ENCODE measurements at regions not wholly inside any gene's neighbourhood (a gene's known extent, or its start where the extent isn't known, plus 50 kb on each side); places are given as distances from the start of the nearest gene placed in this dataset.

- H3K9me3 ChIP-seq (ENCODE audit: insufficient read depth, low read depth, low read length), result no peaks in the 10 kb centered on the region
- no peak for TF ChIP-seq EZH2 (IDR thresholded peaks at IDR 0.05; ENCODE audit: insufficient read depth, low read length)
- TF ChIP-seq, protein P1, sequence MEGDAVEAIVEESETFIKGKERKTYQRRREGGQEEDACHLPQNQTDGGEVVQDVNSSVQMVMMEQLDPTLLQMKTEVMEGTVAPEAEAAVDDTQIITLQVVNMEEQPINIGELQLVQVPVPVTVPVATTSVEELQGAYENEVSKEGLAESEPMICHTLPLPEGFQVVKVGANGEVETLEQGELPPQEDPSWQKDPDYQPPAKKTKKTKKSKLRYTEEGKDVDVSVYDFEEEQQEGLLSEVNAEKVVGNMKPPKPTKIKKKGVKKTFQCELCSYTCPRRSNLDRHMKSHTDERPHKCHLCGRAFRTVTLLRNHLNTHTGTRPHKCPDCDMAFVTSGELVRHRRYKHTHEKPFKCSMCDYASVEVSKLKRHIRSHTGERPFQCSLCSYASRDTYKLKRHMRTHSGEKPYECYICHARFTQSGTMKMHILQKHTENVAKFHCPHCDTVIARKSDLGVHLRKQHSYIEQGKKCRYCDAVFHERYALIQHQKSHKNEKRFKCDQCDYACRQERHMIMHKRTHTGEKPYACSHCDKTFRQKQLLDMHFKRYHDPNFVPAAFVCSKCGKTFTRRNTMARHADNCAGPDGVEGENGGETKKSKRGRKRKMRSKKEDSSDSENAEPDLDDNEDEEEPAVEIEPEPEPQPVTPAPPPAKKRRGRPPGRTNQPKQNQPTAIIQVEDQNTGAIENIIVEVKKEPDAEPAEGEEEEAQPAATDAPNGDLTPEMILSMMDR (IDR thresholded peaks at IDR 0.05; ENCODE audit: insufficient read depth, low read depth, low read length), result no peak
- Mint-ChIP-seq H3K4me3 (ENCODE audit: unreplicated experiment) (no peak overlapping the region), H3K9me3 (ENCODE audit: unreplicated experiment) (peaks cover 4% of the 10 kb centered on the region), H3K4me1 (ENCODE audit: low read depth, unreplicated experiment) (no peaks in the 10 kb centered on the region), H3K27me3 (ENCODE audit: low read depth, unreplicated experiment) (peaks cover 52% of the 10 kb centered on the region), H3K36me3 (ENCODE audit: low read depth, unreplicated experiment) (no peaks in the 10 kb centered on the region), H3K27ac (ENCODE audit: unreplicated experiment) (no peak overlapping the region)
- H2AFZ ChIP-seq (ENCODE audit: low read depth, low read length), result no peak overlapping the region
- H4K20me1 ChIP-seq (ENCODE audit: insufficient read depth, low read length), result no peaks in the 10 kb centered on the region
- no peaks in the 10 kb centered on the region for H3K36me3 ChIP-seq (ENCODE audit: insufficient read depth, low read length)
- no peak overlapping the region for H3K4me2 ChIP-seq (ENCODE audit: low read length)
- DNase-seq (ENCODE audit: low read depth), result no peak
- H3K4me1 ChIP-seq (ENCODE audit: insufficient read depth, low read length), result no peaks in the 10 kb centered on the region
- FAIRE-seq, result no peak
- H3K4me3 ChIP-seq (ENCODE audit: insufficient read depth, low read depth, low read length), result no peak overlapping the region
- H3K9ac ChIP-seq (ENCODE audit: low read length), result no peak overlapping the region
- peaks cover 27% of the 10 kb centered on the region for H3K27me3 ChIP-seq (ENCODE audit: insufficient read depth, low read length)
- no peaks in the 10 kb centered on the region for H3K79me2 ChIP-seq (ENCODE audit: insufficient read depth, low read length)
- H3K27ac ChIP-seq (ENCODE audit: low read depth, low read length), result no peak overlapping the region
These were observed 176.2 kb downstream of the PHETA1 start for GRCh38 chr12:111192647-111193046.

DNA sequence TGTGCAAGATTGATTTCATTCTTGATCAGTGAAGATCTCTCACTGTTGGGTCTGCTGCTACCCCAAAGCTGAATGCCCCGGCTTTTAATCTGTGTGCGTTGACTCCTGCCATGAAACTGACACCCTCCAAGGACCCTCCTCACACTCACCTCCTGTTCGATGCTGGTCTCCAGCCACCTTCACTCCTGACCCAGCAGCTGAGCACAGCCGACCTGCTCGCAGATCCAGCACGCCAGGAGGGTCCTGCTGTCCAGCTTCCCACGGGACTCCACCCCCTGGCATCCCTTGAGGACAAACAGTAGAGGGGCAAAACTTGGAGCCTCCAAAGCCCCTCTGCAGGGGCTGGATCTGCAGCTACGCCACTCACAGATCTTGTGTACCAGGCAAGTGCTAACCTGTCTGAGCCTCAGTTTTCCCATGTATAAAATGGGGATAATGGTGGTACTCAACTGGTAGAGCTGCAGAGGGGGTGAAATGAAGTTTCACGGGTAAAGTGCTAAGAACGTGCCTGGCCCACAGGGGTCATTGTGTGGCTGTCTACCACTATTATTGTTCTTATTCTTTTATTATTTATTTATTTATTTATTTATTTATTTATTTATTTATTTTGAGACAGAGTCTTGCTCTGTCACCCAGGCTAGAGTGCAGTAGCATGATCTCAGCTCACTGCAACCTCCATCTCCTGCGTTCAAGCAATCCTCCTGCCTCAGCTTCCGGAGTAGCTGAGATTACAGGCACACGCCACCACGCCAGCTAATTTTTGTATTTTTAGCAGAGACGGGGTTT lies 178.0 kb downstream of the PHETA1 start:
- H4K20me1 ChIP-seq (ENCODE audit: insufficient read depth, low read length), result no peaks in the 10 kb centered on the region
- H3K36me3 ChIP-seq (ENCODE audit: insufficient read depth, low read length), result no peaks in the 10 kb centered on the region
- peaks cover 27% of the 10 kb centered on the region for H3K27me3 ChIP-seq (ENCODE audit: insufficient read depth, low read length)
- Mint-ChIP-seq H3K4me3 (ENCODE audit: unreplicated experiment) (no peak overlapping the region), H3K9me3 (ENCODE audit: unreplicated experiment) (peaks cover 4% of the 10 kb centered on the region), H3K27ac (ENCODE audit: unreplicated experiment) (no peak overlapping the region), H3K4me1 (ENCODE audit: low read depth, unreplicated experiment) (no peaks in the 10 kb centered on the region), H3K27me3 (ENCODE audit: low read depth, unreplicated experiment) (peaks cover 47% of the 10 kb centered on the region), H3K36me3 (ENCODE audit: low read depth, unreplicated experiment) (no peaks in the 10 kb centered on the region)
- no peaks in the 10 kb centered on the region for H3K9me3 ChIP-seq (ENCODE audit: insufficient read depth, low read depth, low read length)
- H3K4me2 ChIP-seq (ENCODE audit: low read length), result no peak overlapping the region
- H3K9ac ChIP-seq (ENCODE audit: low read length), result no peak overlapping the region
- no peak overlapping the region for H3K4me3 ChIP-seq (ENCODE audit: insufficient read depth, low read depth, low read length)
- no peaks in the 10 kb centered on the region for H3K79me2 ChIP-seq (ENCODE audit: insufficient read depth, low read length)
- H3K27ac ChIP-seq (ENCODE audit: low read depth, low read length), result no peak overlapping the region
- DNase-seq (ENCODE audit: low read depth), result no peak
- H2AFZ ChIP-seq (ENCODE audit: low read depth, low read length), result no peak overlapping the region
- FAIRE-seq, result no peak
- no peaks in the 10 kb centered on the region for H3K4me1 ChIP-seq (ENCODE audit: insufficient read depth, low read length)
- no peak for TF ChIP-seq EZH2 (IDR thresholded peaks at IDR 0.05; ENCODE audit: insufficient read depth, low read length)
- TF ChIP-seq, protein P1 (IDR thresholded peaks at IDR 0.05; ENCODE audit: insufficient read depth, low read depth, low read length), result no peak

GRCh38 chr12:111189792-111190191 lies 179.1 kb downstream of the PHETA1 start:
- Histone ChIP-seq H2AFZ (ENCODE audit: low read depth, low read length) (no peak overlapping the region), H3K4me1 (ENCODE audit: insufficient read depth, low read length) (no peaks in the 10 kb centered on the region), H3K4me3 (ENCODE audit: insufficient read depth, low read depth, low read length) (no peak overlapping the region), H3K9ac (ENCODE audit: low read length) (no peak overlapping the region), H3K36me3 (ENCODE audit: insufficient read depth, low read length) (no peaks in the 10 kb centered on the region), H3K27ac (ENCODE audit: low read depth, low read length) (no peak overlapping the region), H3K4me2 (ENCODE audit: low read length) (no peak overlapping the region), H3K79me2 (ENCODE audit: insufficient read depth, low read length) (no peaks in the 10 kb centered on the region), H4K20me1 (ENCODE audit: insufficient read depth, low read length) (no peaks in the 10 kb centered on the region), H3K9me3 (ENCODE audit: insufficient read depth, low read depth, low read length) (no peaks in the 10 kb centered on the region), H3K27me3 (ENCODE audit: insufficient read depth, low read length) (peaks cover 21% of the 10 kb centered on the region)
- DNase-seq (ENCODE audit: low read depth) (no peak), FAIRE-seq (no peak)
- Mint-ChIP-seq H3K9me3 (ENCODE audit: unreplicated experiment) (peaks cover 4% of the 10 kb centered on the region), H3K27me3 (ENCODE audit: low read depth, unreplicated experiment) (peaks cover 43% of the 10 kb centered on the region), H3K36me3 (ENCODE audit: low read depth, unreplicated experiment) (no peaks in the 10 kb centered on the region), H3K27ac (ENCODE audit: unreplicated experiment) (no peak overlapping the region), H3K4me1 (ENCODE audit: low read depth, unreplicated experiment) (no peaks in the 10 kb centered on the region), H3K4me3 (ENCODE audit: unreplicated experiment) (no peak overlapping the region)
- TF ChIP-seq EZH2 (IDR thresholded peaks at IDR 0.05; ENCODE audit: insufficient read depth, low read length), result no peak
- TF ChIP-seq, protein P1 (IDR thresholded peaks at IDR 0.05; ENCODE audit: insufficient read depth, low read depth, low read length), result no peak
